Fibroblast of lung (primary cell): ENCODE measurements at regions not wholly inside any gene's neighbourhood (a gene's known extent, or its start where the extent isn't known, plus 50 kb on each side); places are given as distances from the start of the nearest gene placed in this dataset.

ENCODE experiments used
- DNase-seq, 2 donors: peaks; one replicate each; pipeline versions ENCODE4 v3.0.0 to v3.0.0-alpha.2; 2010; ENCODE audit warnings: low read depth in 2 of 2
- H2AFZ ChIP-seq: 2 replicates; pipeline ENCODE4 v1.5.1; 2012; ENCODE audit warnings: low read length, control low read depth, inconsistent platforms
- H3K27ac ChIP-seq: 2 replicates; pipeline ENCODE4 v1.5.1; 2011; ENCODE audit warnings: low read length, control low read depth; ENCODE audit not compliant: insufficient read depth
- H3K27me3 ChIP-seq: 2 replicates; pipeline ENCODE4 v1.5.1; 2011; ENCODE audit warnings: mild to moderate bottlenecking, low read length; ENCODE audit not compliant: control insufficient read depth, insufficient read depth
- H3K36me3 ChIP-seq: 2 replicates; pipeline ENCODE4 v1.5.1; 2011; ENCODE audit warnings: low read length; ENCODE audit not compliant: control insufficient read depth, insufficient read depth
- H3K4me1 ChIP-seq: 2 replicates; pipeline ENCODE4 v1.5.1; 2011; ENCODE audit warnings: low read length; ENCODE audit not compliant: control insufficient read depth, insufficient read depth; ENCODE audit errors: extremely low read depth
- H3K4me2 ChIP-seq: 2 replicates; pipeline ENCODE4 v1.5.1; 2011; ENCODE audit warnings: low read length, control low read depth; ENCODE audit not compliant: insufficient read depth; ENCODE audit errors: extremely low read depth
- H3K4me3 ChIP-seq, 4 experiments: fragments of 200-600 bp in 1 of 4; sonication (generic) in 1 of 4; replicated peaks in 1 of 4; 2 replicates each; pipeline ENCODE4 v1.5.1; 2011 to 2016; ENCODE audit warnings: low read length in 4 of 4, low read depth in 3 of 4, mild to moderate bottlenecking in 3 of 4, control low read depth in 2 of 4, inconsistent platforms in 1 of 4, mixed read lengths in 1 of 4; ENCODE audit not compliant: insufficient read depth in 1 of 4; ENCODE audit errors: control extremely low read depth in 1 of 4
- H3K79me2 ChIP-seq: 2 replicates; pipeline ENCODE4 v1.5.1; 2012; ENCODE audit warnings: mild to moderate bottlenecking, low read length, inconsistent platforms; ENCODE audit not compliant: control insufficient read depth, insufficient read depth
- H3K9ac ChIP-seq: 2 replicates; pipeline ENCODE4 v1.5.1; 2011; ENCODE audit warnings: mild to moderate bottlenecking, low read length, control low read depth; ENCODE audit not compliant: insufficient read depth
- H3K9me3 ChIP-seq: 2 replicates; pipeline ENCODE4 v1.5.1; 2012; ENCODE audit warnings: low read depth, low read length; ENCODE audit not compliant: control insufficient read depth, insufficient read depth
- H4K20me1 ChIP-seq: 2 replicates; pipeline ENCODE4 v1.5.1; 2011; ENCODE audit warnings: low read length; ENCODE audit not compliant: control insufficient read depth, insufficient read depth; ENCODE audit errors: extremely low read depth
- EZH2 ChIP-seq: IDR thresholded peaks from 2 replicates; pipeline ENCODE4 v1.5.1; 2012; ENCODE audit warnings: low read length, control low read depth, mild to moderate bottlenecking; ENCODE audit errors: missing control alignments
- TF ChIP-seq, protein P1 (sequence below), 2 donors: IDR thresholded peaks in 1 of 2; conservative IDR thresholded peaks in 1 of 2; 1 replicate in 1 of 2; 2 replicates in 1 of 2; pipeline ENCODE4 v1.5.1; 2011 to 2012; ENCODE audit warnings: low read length in 2 of 2, control low read depth in 1 of 2, inconsistent platforms in 1 of 2, low read depth in 1 of 2, mild to moderate bottlenecking in 1 of 2

DNA sequence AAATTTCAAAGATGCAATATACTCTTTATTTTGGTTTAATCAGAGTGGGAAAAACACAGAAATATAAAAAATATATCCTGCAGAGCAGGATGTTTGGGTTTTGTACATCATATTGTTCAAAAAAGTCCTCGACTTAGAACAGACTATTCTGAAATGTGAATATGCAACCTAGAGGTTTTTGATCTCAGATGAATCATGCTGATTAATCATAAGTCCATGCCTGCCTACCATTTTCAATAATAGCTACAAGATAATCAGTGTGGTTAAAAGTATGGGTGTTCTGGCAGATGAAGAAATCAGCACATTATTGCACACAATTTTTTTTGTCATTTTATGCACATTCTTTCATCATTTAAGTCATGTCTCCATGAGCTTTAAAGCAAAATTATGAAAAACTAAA is 1261.0 kb upstream of the NXPH2 start:
- no peak overlapping the region for H3K27ac ChIP-seq
- no peaks in the 10 kb centered on the region for H3K27me3 ChIP-seq
- no peaks in the 10 kb centered on the region for H3K36me3 ChIP-seq
- no peaks in the 10 kb centered on the region for H3K79me2 ChIP-seq
- H3K9me3 ChIP-seq: no peaks in the 10 kb centered on the region
- no peaks in the 10 kb centered on the region for H3K4me1 ChIP-seq
- no peaks in the 10 kb centered on the region for H4K20me1 ChIP-seq
- TF ChIP-seq EZH2: no peak
- TF ChIP-seq, protein P1, sequence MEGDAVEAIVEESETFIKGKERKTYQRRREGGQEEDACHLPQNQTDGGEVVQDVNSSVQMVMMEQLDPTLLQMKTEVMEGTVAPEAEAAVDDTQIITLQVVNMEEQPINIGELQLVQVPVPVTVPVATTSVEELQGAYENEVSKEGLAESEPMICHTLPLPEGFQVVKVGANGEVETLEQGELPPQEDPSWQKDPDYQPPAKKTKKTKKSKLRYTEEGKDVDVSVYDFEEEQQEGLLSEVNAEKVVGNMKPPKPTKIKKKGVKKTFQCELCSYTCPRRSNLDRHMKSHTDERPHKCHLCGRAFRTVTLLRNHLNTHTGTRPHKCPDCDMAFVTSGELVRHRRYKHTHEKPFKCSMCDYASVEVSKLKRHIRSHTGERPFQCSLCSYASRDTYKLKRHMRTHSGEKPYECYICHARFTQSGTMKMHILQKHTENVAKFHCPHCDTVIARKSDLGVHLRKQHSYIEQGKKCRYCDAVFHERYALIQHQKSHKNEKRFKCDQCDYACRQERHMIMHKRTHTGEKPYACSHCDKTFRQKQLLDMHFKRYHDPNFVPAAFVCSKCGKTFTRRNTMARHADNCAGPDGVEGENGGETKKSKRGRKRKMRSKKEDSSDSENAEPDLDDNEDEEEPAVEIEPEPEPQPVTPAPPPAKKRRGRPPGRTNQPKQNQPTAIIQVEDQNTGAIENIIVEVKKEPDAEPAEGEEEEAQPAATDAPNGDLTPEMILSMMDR (conservative IDR thresholded peaks at IDR 0.05 in 1 of 2, IDR thresholded peaks at IDR 0.05 in 1 of 2; ENCODE audit: low read depth in 1 of 2, low read length in 2 of 2): no peak
- H3K4me3 ChIP-seq: no peak overlapping the region
- no peak for DNase-seq
- no peak overlapping the region for H3K9ac ChIP-seq
- no peak overlapping the region for H3K4me2 ChIP-seq
- no peak overlapping the region for H2AFZ ChIP-seq

DNA sequence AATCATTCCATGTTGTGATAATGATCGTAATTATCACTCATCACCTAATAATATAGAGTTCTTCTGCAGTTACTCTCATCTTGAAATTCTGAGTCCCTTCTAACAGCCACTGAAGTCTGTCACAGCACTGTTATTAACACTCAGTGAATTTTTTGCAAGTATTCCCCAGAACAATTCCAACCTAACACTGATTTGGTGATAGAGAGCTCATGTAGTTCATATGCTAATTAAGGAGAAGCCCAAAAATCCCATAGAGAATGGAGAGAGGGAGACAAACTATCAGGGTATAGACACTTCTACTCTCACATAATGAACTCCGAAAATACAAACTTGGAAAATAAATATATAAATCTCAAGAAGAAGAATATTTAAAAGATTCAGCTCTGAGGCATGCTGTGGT is 1253.4 kb upstream of the NXPH2 start:
- H3K9ac ChIP-seq: no peak overlapping the region
- no peak overlapping the region for H2AFZ ChIP-seq
- no peak overlapping the region for H3K27ac ChIP-seq
- no peaks in the 10 kb centered on the region for H3K9me3 ChIP-seq
- DNase-seq: no peak
- no peaks in the 10 kb centered on the region for H4K20me1 ChIP-seq
- TF ChIP-seq, protein P1 (conservative IDR thresholded peaks at IDR 0.05 in 1 of 2, IDR thresholded peaks at IDR 0.05 in 1 of 2; ENCODE audit: low read depth in 1 of 2, low read length in 2 of 2): no peak
- no peak for TF ChIP-seq EZH2
- H3K4me1 ChIP-seq: no peaks in the 10 kb centered on the region
- H3K4me2 ChIP-seq: no peak overlapping the region
- H3K36me3 ChIP-seq: no peaks in the 10 kb centered on the region
- no peaks in the 10 kb centered on the region for H3K27me3 ChIP-seq
- no peak overlapping the region for H3K4me3 ChIP-seq
- H3K79me2 ChIP-seq: no peaks in the 10 kb centered on the region

DNA sequence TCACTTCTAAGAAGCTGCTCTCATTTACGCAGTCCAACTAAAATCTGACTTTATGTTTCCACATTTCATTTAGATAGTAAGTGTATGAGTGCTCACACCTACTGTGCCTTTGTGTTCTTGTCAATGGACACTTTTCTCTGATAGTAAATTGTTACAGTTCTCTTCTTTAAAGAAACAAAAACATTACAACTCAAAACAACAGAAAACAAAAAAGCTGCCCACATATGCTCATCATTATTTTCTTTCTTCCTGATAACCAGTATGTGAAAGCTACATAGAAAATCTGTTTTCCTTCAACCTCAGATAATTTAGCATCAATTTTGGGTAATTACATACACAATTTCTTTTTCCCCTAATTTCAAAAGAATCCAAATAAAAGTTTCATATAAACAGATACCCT is 1247.8 kb upstream of the NXPH2 start:
- H3K9ac ChIP-seq: no peak overlapping the region
- no peaks in the 10 kb centered on the region for H3K4me1 ChIP-seq
- H3K27me3 ChIP-seq: no peaks in the 10 kb centered on the region
- H2AFZ ChIP-seq: no peak overlapping the region
- H3K4me2 ChIP-seq: no peak overlapping the region
- no peaks in the 10 kb centered on the region for H3K79me2 ChIP-seq
- H3K36me3 ChIP-seq: no peaks in the 10 kb centered on the region
- no peak overlapping the region for H3K4me3 ChIP-seq
- no peaks in the 10 kb centered on the region for H4K20me1 ChIP-seq
- no peaks in the 10 kb centered on the region for H3K9me3 ChIP-seq
- TF ChIP-seq EZH2: no peak
- TF ChIP-seq, protein P1 (conservative IDR thresholded peaks at IDR 0.05 in 1 of 2, IDR thresholded peaks at IDR 0.05 in 1 of 2; ENCODE audit: low read depth in 1 of 2, low read length in 2 of 2): no peak
- DNase-seq: no peak
- no peak overlapping the region for H3K27ac ChIP-seq
